Activated naive CD8-positive, alpha-beta T cell treated with anti-CD3 and anti-CD28 coated beads, Interleukin-2, amount 10 ng/mL, durations not matched to agents 7 days and 5 days (primary cell): ENCODE measurements at regions not wholly inside any gene's neighbourhood (a gene's known extent, or its start where the extent isn't known, plus 50 kb on each side); places are given as distances from the start of the nearest gene placed in this dataset.
"Not testable (repeated sequence)": the region's sequence is repeated elsewhere in the genome, so short reads cannot be mapped to it uniquely, and the experiment has no call there.

Experiments used
- ATAC-seq: fragments of 150-1000 bp; cut with Tn5 transposase; one replicate; pipeline ENCODE4 v1.10.0; 2021; ENCODE audit warnings: low read depth, moderate library complexity
- POLR2A ChIA-PET: fragments of 350-600 bp; sonication (Branson Sonifier 250); formaldehyde crosslinking; loops from one replicate; lab custom pipeline; 2021; ENCODE audit warnings: antibody characterized with exemption; lab: Charles Lee
- DNase-seq: peaks from one replicate; pipeline ENCODE4 v3.0.0; 2021
- H3K27ac Mint-ChIP-seq: one replicate; pipeline ENCODE4 v1.8.0; 2022; ENCODE audit warnings: mild to moderate bottlenecking, mixed read lengths
- H3K27me3 Mint-ChIP-seq: one replicate; pipeline ENCODE4 v1.8.0; 2022; ENCODE audit warnings: mild to moderate bottlenecking, moderate library complexity, mixed read lengths
- H3K36me3 Mint-ChIP-seq: one replicate; pipeline ENCODE4 v1.8.0; 2021; ENCODE audit warnings: mild to moderate bottlenecking, mixed read lengths
- H3K4me1 Mint-ChIP-seq: one replicate; pipeline ENCODE4 v1.8.0; 2021; ENCODE audit warnings: mixed read lengths
- H3K4me3 Mint-ChIP-seq: one replicate; pipeline ENCODE4 v1.8.0; 2022; ENCODE audit warnings: mild to moderate bottlenecking, moderate library complexity, mixed read lengths
- H3K9me3 Mint-ChIP-seq: one replicate; pipeline ENCODE4 v1.8.0; 2021; ENCODE audit warnings: mixed read lengths

GRCh38 chrX:65591206-65591605 lies 56.6 kb upstream of the LAS1L start:
- POLR2A ChIA-PET, result no interaction called here
- peaks cover 21% of the 10 kb centered on the region for H3K4me1 Mint-ChIP-seq
- H3K36me3 Mint-ChIP-seq, result no peaks in the 10 kb centered on the region
- ATAC-seq (no peak), DNase-seq (no peak)
- no peaks in the 10 kb centered on the region for H3K27me3 Mint-ChIP-seq
- no peak overlapping the region for H3K27ac Mint-ChIP-seq
- no peak overlapping the region for H3K4me3 Mint-ChIP-seq
- no peaks in the 10 kb centered on the region for H3K9me3 Mint-ChIP-seq

GRCh38 chrX:65589304-65589703 lies 54.7 kb upstream of the LAS1L start:
- POLR2A ChIA-PET, result interaction anchor here (1.1 kb wide), 1 partner anchor 109 kb away, joined by 3 read pairs; no protein-coding TSS in a partner anchor
- H3K36me3 Mint-ChIP-seq, result no peaks in the 10 kb centered on the region
- H3K4me3 Mint-ChIP-seq, result no peak overlapping the region
- H3K4me1 Mint-ChIP-seq, result peaks cover 11% of the 10 kb centered on the region
- H3K27me3 Mint-ChIP-seq, result no peaks in the 10 kb centered on the region
- ATAC-seq (no peak), DNase-seq (no peak)
- no peak overlapping the region for H3K27ac Mint-ChIP-seq
- H3K9me3 Mint-ChIP-seq, result no peaks in the 10 kb centered on the region

- Mint-ChIP-seq H3K4me3 (no peak overlapping the region), H3K9me3 (no peaks in the 10 kb centered on the region), H3K4me1 (peaks cover 6% of the 10 kb centered on the region), H3K27ac (no peak overlapping the region), H3K36me3 (no peaks in the 10 kb centered on the region), H3K27me3 (no peaks in the 10 kb centered on the region)
- DNase-seq (no peak), ATAC-seq (no peak)
- POLR2A ChIA-PET, result no interaction called here
Measured at GRCh38 chrX:65588795-65589194, 54.2 kb upstream of the LAS1L start.

GRCh38 chrX:65587616-65588526 lies 53.3 kb upstream of the LAS1L start:
- H3K36me3 Mint-ChIP-seq, result no peaks in the 10 kb centered on the region
- DNase-seq (no peak), ATAC-seq (no peak)
- no peak overlapping the region for H3K27ac Mint-ChIP-seq
- H3K4me1 Mint-ChIP-seq, result peaks cover 5% of the 10 kb centered on the region
- POLR2A ChIA-PET, result no interaction called here
- no peaks in the 10 kb centered on the region for H3K27me3 Mint-ChIP-seq
- no peaks in the 10 kb centered on the region for H3K9me3 Mint-ChIP-seq
- H3K4me3 Mint-ChIP-seq, result no peak overlapping the region

DNA sequence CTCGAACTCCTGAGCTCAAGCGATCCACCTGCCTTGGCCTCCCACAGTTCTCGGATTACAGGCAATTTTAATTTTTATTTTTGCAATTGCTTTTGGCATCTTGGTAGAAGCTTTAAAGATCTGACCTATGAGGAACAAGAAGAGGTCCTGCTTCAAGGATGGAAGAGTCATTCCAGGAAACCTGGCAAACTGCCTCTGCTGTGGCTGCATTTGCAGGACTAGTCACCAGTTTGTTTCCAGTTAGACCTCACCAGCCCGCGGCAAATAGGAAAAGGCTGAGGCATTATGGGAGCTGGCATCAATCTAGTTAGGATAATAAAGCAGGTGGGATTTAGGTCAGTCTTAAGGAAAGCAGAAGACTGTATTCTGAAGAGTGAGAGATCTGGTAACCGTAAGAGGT lies 51.9 kb upstream of the LAS1L start:
- peak overlapping the region; percentile 38 for H3K27ac Mint-ChIP-seq
- POLR2A ChIA-PET, result no interaction called here
- no peaks in the 10 kb centered on the region for H3K9me3 Mint-ChIP-seq
- H3K4me1 Mint-ChIP-seq, result peaks cover 6% of the 10 kb centered on the region
- ATAC-seq (no peak), DNase-seq (no peak)
- no peaks in the 10 kb centered on the region for H3K36me3 Mint-ChIP-seq
- no peaks in the 10 kb centered on the region for H3K27me3 Mint-ChIP-seq
- no peak overlapping the region for H3K4me3 Mint-ChIP-seq

GRCh38 chrX:65585226-65585625 lies 50.6 kb upstream of the LAS1L start:
- DNase-seq, H3K9me3 Mint-ChIP-seq, H3K4me1 Mint-ChIP-seq, H3K27ac Mint-ChIP-seq, ATAC-seq, POLR2A ChIA-PET, H3K36me3 Mint-ChIP-seq, H3K4me3 Mint-ChIP-seq, H3K27me3 Mint-ChIP-seq: not testable (repeated sequence)
